NCI-H1930 (cell line): ENCODE measurements at regions not wholly inside any gene's neighbourhood (a gene's known extent, or its start where the extent isn't known, plus 50 kb on each side); places are given as distances from the start of the nearest gene placed in this dataset.

ENCODE experiments used
- DNase-seq, 2 experiments: peaks; one replicate each; lab custom pipeline; 2025; lab: John Stamatoyannopoulos, UW

GRCh38 chr3:46090161-46090591 lies 62.9 kb upstream of the XCR1 start:
- DNase-seq, result no peak

- DNase-seq, result no peak
Observed at GRCh38 chr3:46089237-46090011, 62.1 kb upstream of the XCR1 start.

- no peak for DNase-seq
Observed at GRCh38 chr3:46087871-46088270, 60.6 kb upstream of the XCR1 start.

DNA sequence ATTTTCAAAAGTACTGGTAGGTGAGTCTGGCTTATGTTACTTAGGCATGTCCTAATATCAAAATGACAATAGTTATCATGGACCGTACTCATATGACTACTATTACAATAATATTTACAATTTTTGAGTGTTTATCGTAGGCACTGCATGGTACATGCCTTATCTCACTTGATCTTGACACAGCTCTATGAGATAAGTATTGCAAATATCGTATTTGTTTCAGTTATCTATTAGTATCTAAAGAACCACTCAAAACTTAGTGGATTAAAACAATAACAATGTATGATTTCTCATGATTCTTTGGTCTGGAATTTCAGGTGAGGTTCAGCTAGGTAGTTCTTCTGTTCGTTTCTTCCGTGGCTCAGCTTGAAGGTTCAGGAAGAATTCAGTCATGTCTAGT lies 59.7 kb upstream of the XCR1 start:
- DNase-seq, result no peak

DNA sequence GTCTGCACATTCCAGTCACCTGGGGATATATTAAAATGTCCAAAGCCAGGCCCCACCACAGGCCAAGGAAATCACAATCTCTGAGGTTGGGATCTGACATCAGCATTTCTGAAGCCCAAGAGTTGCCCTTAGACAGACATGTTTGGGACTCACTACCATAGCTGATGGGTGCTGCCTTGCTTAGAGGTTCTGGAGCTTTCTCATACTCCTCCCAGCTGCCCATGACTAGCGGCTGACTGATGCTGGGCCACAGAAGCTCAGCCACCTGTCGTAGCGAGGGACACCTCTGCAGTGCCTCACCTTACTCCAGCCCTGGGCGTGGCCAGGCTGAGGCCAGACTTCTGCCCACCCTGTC lies 58.8 kb upstream of the XCR1 start:
- DNase-seq, result no peak

GRCh38 chr3:46085421-46086082 lies 58.3 kb upstream of the XCR1 start:
- DNase-seq, result no peak

- DNase-seq, result no peak
Observed at GRCh38 chr3:46083956-46084355, 56.7 kb upstream of the XCR1 start.

- DNase-seq, result no peak
Observed at GRCh38 chr3:46082849-46083248, 55.6 kb upstream of the XCR1 start.

DNA sequence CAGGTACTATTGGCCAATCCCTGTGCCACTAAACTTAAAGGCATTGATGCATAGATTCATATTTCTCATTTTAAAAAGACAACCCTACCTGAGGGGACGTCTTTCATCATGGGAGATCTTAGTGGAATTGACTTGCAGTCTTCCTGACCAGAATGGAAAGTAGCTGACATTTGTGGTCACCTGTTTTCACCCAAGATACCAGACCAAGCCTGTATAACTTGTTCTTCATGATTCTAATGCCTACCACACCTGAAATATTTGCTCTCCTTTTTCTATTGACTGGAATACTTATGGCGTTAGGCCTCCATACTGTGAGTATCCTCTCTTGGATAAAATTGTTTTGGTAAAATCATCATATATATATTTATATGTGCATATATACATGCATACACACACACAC lies 54.7 kb upstream of the XCR1 start:
- no peak for DNase-seq

DNA sequence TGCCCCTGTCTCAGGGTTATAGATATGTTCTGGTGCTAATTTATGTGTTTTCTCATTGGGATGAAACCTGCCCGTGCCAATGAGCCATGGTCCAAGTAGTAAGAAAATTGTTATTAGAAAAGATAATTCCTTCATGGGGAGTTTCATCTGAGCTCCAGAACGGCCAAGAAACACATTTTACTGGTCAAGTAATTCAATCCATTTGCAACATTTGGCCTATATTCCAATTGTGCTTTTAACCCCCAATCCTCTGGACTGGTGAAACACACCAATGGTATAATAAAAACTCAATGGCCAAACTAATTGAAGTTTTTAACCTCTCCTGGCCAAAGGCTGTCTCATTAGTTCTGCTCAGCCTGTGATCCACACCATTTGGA lies 53.7 kb upstream of the XCR1 start:
- DNase-seq, result no peak

GRCh38 chr3:46080124-46080968 lies 53.1 kb upstream of the XCR1 start:
- DNase-seq, result no peak

GRCh38 chr3:46078712-46079400 lies 51.6 kb upstream of the XCR1 start:
- peak; percentile 45 to 81 for DNase-seq
